Endothelial cell of umbilical vein (primary cell): ENCODE measurements at regions not wholly inside any gene's neighbourhood (a gene's known extent, or its start where the extent isn't known, plus 50 kb on each side); places are given as distances from the start of the nearest gene placed in this dataset.

Experiments
- CTCF ChIP-seq, 2 donors: IDR thresholded peaks; 1 replicate in 1 of 2; 2 replicates in 1 of 2; pipeline ENCODE4 v1.5.1; 2011; ENCODE audit warnings: low read length in 2 of 2, mild to moderate bottlenecking in 2 of 2, moderate library complexity in 2 of 2, control low read depth in 1 of 2, inconsistent platforms in 1 of 2, low read depth in 1 of 2; ENCODE audit not compliant: insufficient read depth in 1 of 2; ENCODE audit errors: extremely low read depth in 1 of 2
- EZH2 ChIP-seq: IDR thresholded peaks from 2 replicates; pipeline ENCODE4 v1.6.1; 2012; ENCODE audit warnings: borderline replicate concordance, low read depth, mild to moderate bottlenecking, moderate library complexity, low read length, inconsistent platforms; ENCODE audit not compliant: severe bottlenecking

GRCh38 chr2:122231296-122231695, 475.8 kb downstream of the TSN start:
- TF ChIP-seq CTCF (IDR thresholded peaks at IDR 0.05; ENCODE audit: extremely low read depth in 1 of 2, insufficient read depth in 1 of 2, low read depth in 1 of 2, low read length in 2 of 2) (no peak), EZH2 (no peak)
